Smooth muscle cell (in vitro differentiated cells): ENCODE measurements at regions not wholly inside any gene's neighbourhood (a gene's known extent, or its start where the extent isn't known, plus 50 kb on each side); places are given as distances from the start of the nearest gene placed in this dataset.

Experiments used
- DNase-seq: peaks from one replicate; lab custom pipeline; 2025; ENCODE audit not compliant: unreplicated experiment; lab: John Stamatoyannopoulos, UW
- H2AFZ ChIP-seq: fragments of 200-600 bp; sonication (generic); 2 replicates; pipeline ENCODE4 v1.6.0; 2016; ENCODE audit warnings: antibody characterized with exemption, low read depth, mild to moderate bottlenecking
- H3F3A ChIP-seq: fragments of 200-600 bp; sonication (generic); 2 replicates; pipeline ENCODE4 v1.6.0; 2017; ENCODE audit warnings: antibody characterized with exemption, low read depth
- H3K27ac ChIP-seq: fragments of 200-600 bp; sonication (generic); 2 replicates; pipeline ENCODE4 v1.5.1; 2016; ENCODE audit warnings: low read depth, mild to moderate bottlenecking
- H3K27me3 ChIP-seq: fragments of 200-600 bp; sonication (generic); 2 replicates; pipeline ENCODE4 v1.6.1; 2016; ENCODE audit warnings: low read depth, mild to moderate bottlenecking
- H3K36me3 ChIP-seq: fragments of 200-600 bp; sonication (generic); 2 replicates; pipeline ENCODE4 v1.5.1; 2016; ENCODE audit warnings: low read depth
- H3K4me1 ChIP-seq: fragments of 200-600 bp; sonication (generic); 2 replicates; pipeline ENCODE4 v1.5.1; 2016; ENCODE audit warnings: low read depth
- H3K4me2 ChIP-seq: fragments of 200-600 bp; sonication (generic); 2 replicates; pipeline ENCODE4 v1.6.0; 2016; ENCODE audit warnings: mild to moderate bottlenecking
- H3K4me3 ChIP-seq: fragments of 200-600 bp; sonication (generic); 2 replicates; pipeline ENCODE4 v1.5.1; 2016; ENCODE audit warnings: mild to moderate bottlenecking
- H3K79me2 ChIP-seq: fragments of 200-600 bp; sonication (generic); 2 replicates; pipeline ENCODE4 v1.6.0; 2016; ENCODE audit warnings: low read depth, mild to moderate bottlenecking
- H3K9ac ChIP-seq: fragments of 200-600 bp; sonication (generic); 2 replicates; pipeline ENCODE4 v1.6.0; 2016; ENCODE audit warnings: low read depth
- H3K9me3 ChIP-seq: fragments of 200-600 bp; sonication (generic); replicated peaks from 2 replicates; pipeline ENCODE4 v1.5.1; 2016; ENCODE audit warnings: low read depth
- H4K20me1 ChIP-seq: fragments of 200-600 bp; sonication (generic); 2 replicates; pipeline ENCODE4 v1.6.0; 2016; ENCODE audit warnings: low read depth
- WGBS: methylation state at CpG from one replicate; pipeline ENCODE4 v1.1.7; 2016; ENCODE audit warnings: low lambda C conversion rate; 5-methylcytosine and 5-hydroxymethylcytosine counted together
- TF ChIP-seq, protein P1 (sequence below): fragments of 200-600 bp; sonication (generic); IDR thresholded peaks from 2 replicates; pipeline ENCODE4 v1.5.1; 2017; ENCODE audit warnings: borderline replicate concordance, mild to moderate bottlenecking, antibody characterized with exemption; ENCODE audit not compliant: insufficient read depth, poor library complexity, severe bottlenecking

- Histone ChIP-seq H3K4me1 (no peaks in the 10 kb centered on the region), H4K20me1 (no peaks in the 10 kb centered on the region), H3K27ac (no peak overlapping the region), H2AFZ (no peak overlapping the region), H3K9me3 (no peaks in the 10 kb centered on the region), H3K27me3 (no peaks in the 10 kb centered on the region), H3K4me2 (no peak overlapping the region), H3F3A (no peaks in the 10 kb centered on the region), H3K79me2 (no peaks in the 10 kb centered on the region), H3K9ac (no peak overlapping the region), H3K4me3 (no peak overlapping the region), H3K36me3 (no peaks in the 10 kb centered on the region)
- no peak for DNase-seq
- TF ChIP-seq, protein P1, sequence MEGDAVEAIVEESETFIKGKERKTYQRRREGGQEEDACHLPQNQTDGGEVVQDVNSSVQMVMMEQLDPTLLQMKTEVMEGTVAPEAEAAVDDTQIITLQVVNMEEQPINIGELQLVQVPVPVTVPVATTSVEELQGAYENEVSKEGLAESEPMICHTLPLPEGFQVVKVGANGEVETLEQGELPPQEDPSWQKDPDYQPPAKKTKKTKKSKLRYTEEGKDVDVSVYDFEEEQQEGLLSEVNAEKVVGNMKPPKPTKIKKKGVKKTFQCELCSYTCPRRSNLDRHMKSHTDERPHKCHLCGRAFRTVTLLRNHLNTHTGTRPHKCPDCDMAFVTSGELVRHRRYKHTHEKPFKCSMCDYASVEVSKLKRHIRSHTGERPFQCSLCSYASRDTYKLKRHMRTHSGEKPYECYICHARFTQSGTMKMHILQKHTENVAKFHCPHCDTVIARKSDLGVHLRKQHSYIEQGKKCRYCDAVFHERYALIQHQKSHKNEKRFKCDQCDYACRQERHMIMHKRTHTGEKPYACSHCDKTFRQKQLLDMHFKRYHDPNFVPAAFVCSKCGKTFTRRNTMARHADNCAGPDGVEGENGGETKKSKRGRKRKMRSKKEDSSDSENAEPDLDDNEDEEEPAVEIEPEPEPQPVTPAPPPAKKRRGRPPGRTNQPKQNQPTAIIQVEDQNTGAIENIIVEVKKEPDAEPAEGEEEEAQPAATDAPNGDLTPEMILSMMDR = no peak
- 91% methylated on average over 3 of the region's 3 CpGs for WGBS
Observed at GRCh38 chr3:168330983-168331382, 235.3 kb upstream of the GOLIM4 start.

- no peaks in the 10 kb centered on the region for H3K79me2 ChIP-seq
- no peaks in the 10 kb centered on the region for H3K27me3 ChIP-seq
- H3K36me3 ChIP-seq = no peaks in the 10 kb centered on the region
- no peak overlapping the region for H3K9ac ChIP-seq
- H3K27ac ChIP-seq = no peak overlapping the region
- WGBS = 90% methylated on average over 1 of the region's 1 CpG
- no peak for DNase-seq
- TF ChIP-seq, protein P1 = no peak
- H3K4me3 ChIP-seq = no peak overlapping the region
- no peaks in the 10 kb centered on the region for H4K20me1 ChIP-seq
- no peaks in the 10 kb centered on the region for H3F3A ChIP-seq
- H3K4me1 ChIP-seq = no peaks in the 10 kb centered on the region
- H3K9me3 ChIP-seq = no peaks in the 10 kb centered on the region
- no peak overlapping the region for H3K4me2 ChIP-seq
- H2AFZ ChIP-seq = no peak overlapping the region
Observed at GRCh38 chr3:168327856-168328255, 232.1 kb upstream of the GOLIM4 start.

GRCh38 chr3:168325684-168326083 is 230.0 kb upstream of the GOLIM4 start:
- Histone ChIP-seq H3F3A (no peaks in the 10 kb centered on the region), H3K27ac (no peak overlapping the region), H3K36me3 (no peaks in the 10 kb centered on the region), H3K27me3 (no peaks in the 10 kb centered on the region), H2AFZ (no peak overlapping the region), H3K79me2 (no peaks in the 10 kb centered on the region), H3K4me3 (no peak overlapping the region), H3K4me2 (no peak overlapping the region), H3K4me1 (no peaks in the 10 kb centered on the region), H3K9me3 (no peaks in the 10 kb centered on the region), H3K9ac (no peak overlapping the region), H4K20me1 (no peaks in the 10 kb centered on the region)
- TF ChIP-seq, protein P1 = no peak
- no peak for DNase-seq

GRCh38 chr3:168322941-168323340 is 227.2 kb upstream of the GOLIM4 start:
- TF ChIP-seq, protein P1 = no peak
- DNase-seq = no peak
- Histone ChIP-seq H4K20me1 (no peaks in the 10 kb centered on the region), H3K9me3 (no peaks in the 10 kb centered on the region), H3F3A (no peaks in the 10 kb centered on the region), H3K4me1 (no peaks in the 10 kb centered on the region), H3K27ac (no peak overlapping the region), H3K36me3 (no peaks in the 10 kb centered on the region), H3K27me3 (no peaks in the 10 kb centered on the region), H3K79me2 (no peaks in the 10 kb centered on the region), H3K4me2 (no peak overlapping the region), H3K4me3 (no peak overlapping the region), H3K9ac (no peak overlapping the region), H2AFZ (no peak overlapping the region)
- 73% methylated on average over 4 of the region's 4 CpGs for WGBS
